ENCODE measurements at regions not wholly inside any gene's neighbourhood (a gene's known extent, or its start where the extent isn't known, plus 50 kb on each side); places are given as distances from the start of the nearest gene placed in this dataset.
"Not testable (repeated sequence)": the region's sequence is repeated elsewhere in the genome, so short reads cannot be mapped to it uniquely, and the experiment has no call there.

GRCh38 chr7:119100611-119101258 lies 876.2 kb downstream of the ANKRD7 start:
- CTCF ChIA-PET, H3K27me3 Mint-ChIP-seq, POLR2A ChIA-PET: not testable (repeated sequence)

GRCh38 chr7:119102291-119102690 lies 877.8 kb downstream of the ANKRD7 start:
- Mint-ChIP-seq H3K36me3 (ENCODE audit: low read depth) (no peaks in the 10 kb centered on the region), H3K27ac (no peak overlapping the region), H3K4me3 (no peak overlapping the region), H3K4me1 (no peaks in the 10 kb centered on the region), H3K9me3 (peaks cover under 1% of the 10 kb centered on the region), H3K27me3 (no peaks in the 10 kb centered on the region)
- POLR2A ChIA-PET: no interaction called here
- CTCF ChIA-PET: no interaction called here
- no peak for DNase-seq

More at GRCh38 chr7:119100611-119101258, 876.2 kb downstream of the ANKRD7 start:
- not testable (repeated sequence) for H3K36me3 Mint-ChIP-seq (ENCODE audit: low read depth); H3K4me1 Mint-ChIP-seq; H3K4me3 Mint-ChIP-seq; H3K27ac Mint-ChIP-seq; DNase-seq; H3K9me3 Mint-ChIP-seq

- no peaks in the 10 kb centered on the region for H3K4me1 Mint-ChIP-seq
- peaks cover 5% of the 10 kb centered on the region for H3K9me3 Mint-ChIP-seq
- no peaks in the 10 kb centered on the region for H3K27me3 Mint-ChIP-seq
- ChIA-PET POLR2A (no interaction called here), CTCF (no interaction called here)
- no peaks in the 10 kb centered on the region for H3K36me3 Mint-ChIP-seq (ENCODE audit: low read depth)
- no peak overlapping the region for H3K27ac Mint-ChIP-seq
- DNase-seq: no peak
- H3K4me3 Mint-ChIP-seq: no peak overlapping the region
These were observed 880.9 kb downstream of the ANKRD7 start for GRCh38 chr7:119105381-119105780.

- POLR2A ChIA-PET: no interaction called here
- no peak for DNase-seq
- no peaks in the 10 kb centered on the region for H3K9me3 Mint-ChIP-seq
- CTCF ChIA-PET: no interaction called here
- no peaks in the 10 kb centered on the region for H3K36me3 Mint-ChIP-seq (ENCODE audit: low read depth)
- H3K4me3 Mint-ChIP-seq: no peak overlapping the region
- no peaks in the 10 kb centered on the region for H3K4me1 Mint-ChIP-seq
- no peaks in the 10 kb centered on the region for H3K27me3 Mint-ChIP-seq
- no peak overlapping the region for H3K27ac Mint-ChIP-seq
These were observed 898.8 kb downstream of the ANKRD7 start for GRCh38 chr7:119123326-119123725.

GRCh38 chr7:119127706-119128105 lies 903.2 kb downstream of the ANKRD7 start:
- POLR2A ChIA-PET: no interaction called here
- H3K27me3 Mint-ChIP-seq: no peaks in the 10 kb centered on the region
- CTCF ChIA-PET: no interaction called here
- H3K9me3 Mint-ChIP-seq: peaks cover 2% of the 10 kb centered on the region
- H3K27ac Mint-ChIP-seq: no peak overlapping the region
- DNase-seq: no peak
- no peak overlapping the region for H3K4me3 Mint-ChIP-seq
- H3K4me1 Mint-ChIP-seq: no peaks in the 10 kb centered on the region
- no peaks in the 10 kb centered on the region for H3K36me3 Mint-ChIP-seq (ENCODE audit: low read depth)

GRCh38 chr7:119132436-119132835 lies 907.9 kb downstream of the ANKRD7 start:
- H3K36me3 Mint-ChIP-seq (ENCODE audit: low read depth): no peaks in the 10 kb centered on the region
- H3K27ac Mint-ChIP-seq: no peak overlapping the region
- no peaks in the 10 kb centered on the region for H3K27me3 Mint-ChIP-seq
- no peak overlapping the region for H3K4me3 Mint-ChIP-seq
- DNase-seq: no peak
- H3K4me1 Mint-ChIP-seq: no peaks in the 10 kb centered on the region
- peaks cover 2% of the 10 kb centered on the region for H3K9me3 Mint-ChIP-seq
- CTCF ChIA-PET: no interaction called here
- POLR2A ChIA-PET: no interaction called here

- CTCF ChIA-PET: no interaction called here
- Mint-ChIP-seq H3K27ac (no peak overlapping the region), H3K27me3 (no peaks in the 10 kb centered on the region), H3K4me1 (no peaks in the 10 kb centered on the region), H3K9me3 (peaks cover 7% of the 10 kb centered on the region), H3K36me3 (ENCODE audit: low read depth) (no peaks in the 10 kb centered on the region), H3K4me3 (no peak overlapping the region)
- no peak for DNase-seq
- POLR2A ChIA-PET: no interaction called here
These were observed 942.9 kb downstream of the ANKRD7 start for GRCh38 chr7:119167431-119167830.

GRCh38 chr7:119172043-119172442 lies 947.5 kb downstream of the ANKRD7 start:
- Mint-ChIP-seq H3K4me3 (no peak overlapping the region), H3K9me3 (peaks cover 4% of the 10 kb centered on the region), H3K36me3 (ENCODE audit: low read depth) (no peaks in the 10 kb centered on the region), H3K27me3 (no peaks in the 10 kb centered on the region), H3K27ac (no peak overlapping the region), H3K4me1 (no peaks in the 10 kb centered on the region)
- no peak for DNase-seq
- POLR2A ChIA-PET: no interaction called here
- CTCF ChIA-PET: no interaction called here

- Mint-ChIP-seq H3K4me1 (no peaks in the 10 kb centered on the region), H3K4me3 (no peak overlapping the region), H3K9me3 (no peaks in the 10 kb centered on the region), H3K36me3 (ENCODE audit: low read depth) (no peaks in the 10 kb centered on the region), H3K27ac (no peak overlapping the region), H3K27me3 (no peaks in the 10 kb centered on the region)
- ChIA-PET CTCF (no interaction called here), POLR2A (no interaction called here)
- peak; percentile 54 for DNase-seq
These were observed 951.6 kb downstream of the ANKRD7 start for GRCh38 chr7:119175911-119176627.

- no peaks in the 10 kb centered on the region for H3K9me3 Mint-ChIP-seq
- POLR2A ChIA-PET: no interaction called here
- CTCF ChIA-PET: interaction anchor here (0.6 kb wide), 1 partner anchor 309 kb away, joined by 3 read pairs; no protein-coding TSS in a partner anchor
- no peak overlapping the region for H3K27ac Mint-ChIP-seq
- no peaks in the 10 kb centered on the region for H3K36me3 Mint-ChIP-seq (ENCODE audit: low read depth)
- DNase-seq: no peak
- no peak overlapping the region for H3K4me3 Mint-ChIP-seq
- H3K4me1 Mint-ChIP-seq: no peaks in the 10 kb centered on the region
- no peaks in the 10 kb centered on the region for H3K27me3 Mint-ChIP-seq
These were observed 953.4 kb downstream of the ANKRD7 start for GRCh38 chr7:119177863-119178262.

GRCh38 chr7:119184124-119184788 lies 959.8 kb downstream of the ANKRD7 start:
- H3K27me3 Mint-ChIP-seq: no peaks in the 10 kb centered on the region
- no peak for DNase-seq
- no peak overlapping the region for H3K27ac Mint-ChIP-seq
- no peaks in the 10 kb centered on the region for H3K4me1 Mint-ChIP-seq
- POLR2A ChIA-PET: no interaction called here
- H3K9me3 Mint-ChIP-seq: no peaks in the 10 kb centered on the region
- no peaks in the 10 kb centered on the region for H3K36me3 Mint-ChIP-seq (ENCODE audit: low read depth)
- CTCF ChIA-PET: no interaction called here
- H3K4me3 Mint-ChIP-seq: no peak overlapping the region

GRCh38 chr7:119196183-119196582 lies 971.7 kb downstream of the ANKRD7 start:
- H3K4me3 Mint-ChIP-seq: no peak overlapping the region
- CTCF ChIA-PET: no interaction called here
- no peak overlapping the region for H3K27ac Mint-ChIP-seq
- H3K27me3 Mint-ChIP-seq: no peaks in the 10 kb centered on the region
- no peaks in the 10 kb centered on the region for H3K4me1 Mint-ChIP-seq
- no peak for DNase-seq
- POLR2A ChIA-PET: no interaction called here
- no peaks in the 10 kb centered on the region for H3K9me3 Mint-ChIP-seq
- H3K36me3 Mint-ChIP-seq (ENCODE audit: low read depth): no peaks in the 10 kb centered on the region

- no peak overlapping the region for H3K27ac Mint-ChIP-seq
- H3K4me1 Mint-ChIP-seq: no peaks in the 10 kb centered on the region
- H3K36me3 Mint-ChIP-seq (ENCODE audit: low read depth): no peaks in the 10 kb centered on the region
- POLR2A ChIA-PET: no interaction called here
- CTCF ChIA-PET: no interaction called here
- no peaks in the 10 kb centered on the region for H3K27me3 Mint-ChIP-seq
- H3K4me3 Mint-ChIP-seq: no peak overlapping the region
- no peaks in the 10 kb centered on the region for H3K9me3 Mint-ChIP-seq
- DNase-seq: no peak
These were observed 972.8 kb downstream of the ANKRD7 start for GRCh38 chr7:119197172-119197876.
